Smooth muscle cell (in vitro differentiated cells): ENCODE measurements at regions not wholly inside any gene's neighbourhood (a gene's known extent, or its start where the extent isn't known, plus 50 kb on each side); places are given as distances from the start of the nearest gene placed in this dataset.

Source experiments
- DNase-seq: peaks from one replicate; lab custom pipeline; 2025; ENCODE audit not compliant: unreplicated experiment; lab: John Stamatoyannopoulos, UW
- H2AFZ ChIP-seq: fragments of 200-600 bp; sonication (generic); 2 replicates; pipeline ENCODE4 v1.6.0; 2016; ENCODE audit warnings: antibody characterized with exemption, low read depth, mild to moderate bottlenecking
- H3F3A ChIP-seq: fragments of 200-600 bp; sonication (generic); 2 replicates; pipeline ENCODE4 v1.6.0; 2017; ENCODE audit warnings: antibody characterized with exemption, low read depth
- H3K27ac ChIP-seq: fragments of 200-600 bp; sonication (generic); 2 replicates; pipeline ENCODE4 v1.5.1; 2016; ENCODE audit warnings: low read depth, mild to moderate bottlenecking
- H3K27me3 ChIP-seq: fragments of 200-600 bp; sonication (generic); 2 replicates; pipeline ENCODE4 v1.6.1; 2016; ENCODE audit warnings: low read depth, mild to moderate bottlenecking
- H3K36me3 ChIP-seq: fragments of 200-600 bp; sonication (generic); 2 replicates; pipeline ENCODE4 v1.5.1; 2016; ENCODE audit warnings: low read depth
- H3K4me1 ChIP-seq: fragments of 200-600 bp; sonication (generic); 2 replicates; pipeline ENCODE4 v1.5.1; 2016; ENCODE audit warnings: low read depth
- H3K4me2 ChIP-seq: fragments of 200-600 bp; sonication (generic); 2 replicates; pipeline ENCODE4 v1.6.0; 2016; ENCODE audit warnings: mild to moderate bottlenecking
- H3K4me3 ChIP-seq: fragments of 200-600 bp; sonication (generic); 2 replicates; pipeline ENCODE4 v1.5.1; 2016; ENCODE audit warnings: mild to moderate bottlenecking
- H3K79me2 ChIP-seq: fragments of 200-600 bp; sonication (generic); 2 replicates; pipeline ENCODE4 v1.6.0; 2016; ENCODE audit warnings: low read depth, mild to moderate bottlenecking
- H3K9ac ChIP-seq: fragments of 200-600 bp; sonication (generic); 2 replicates; pipeline ENCODE4 v1.6.0; 2016; ENCODE audit warnings: low read depth
- H3K9me3 ChIP-seq: fragments of 200-600 bp; sonication (generic); replicated peaks from 2 replicates; pipeline ENCODE4 v1.5.1; 2016; ENCODE audit warnings: low read depth
- H4K20me1 ChIP-seq: fragments of 200-600 bp; sonication (generic); 2 replicates; pipeline ENCODE4 v1.6.0; 2016; ENCODE audit warnings: low read depth
- CTCF ChIP-seq: fragments of 200-600 bp; sonication (generic); IDR thresholded peaks from 2 replicates; pipeline ENCODE4 v1.5.1; 2017; ENCODE audit warnings: borderline replicate concordance, mild to moderate bottlenecking, antibody characterized with exemption; ENCODE audit not compliant: insufficient read depth, poor library complexity, severe bottlenecking
- WGBS: methylation state at CpG from one replicate; pipeline ENCODE4 v1.1.7; 2016; ENCODE audit warnings: low lambda C conversion rate; 5-methylcytosine and 5-hydroxymethylcytosine counted together

- no peaks in the 10 kb centered on the region for H3K4me1 ChIP-seq
- H3K27me3 ChIP-seq = peaks cover 2% of the 10 kb centered on the region
- no peak overlapping the region for H3K4me3 ChIP-seq
- no peak overlapping the region for H3K9ac ChIP-seq
- H3K79me2 ChIP-seq = no peaks in the 10 kb centered on the region
- no peaks in the 10 kb centered on the region for H4K20me1 ChIP-seq
- no peak for TF ChIP-seq CTCF
- H3K9me3 ChIP-seq = no peaks in the 10 kb centered on the region
- 62% methylated on average over 22 of the region's 22 CpGs for WGBS
- no peak for DNase-seq
- H2AFZ ChIP-seq = no peak overlapping the region
- no peaks in the 10 kb centered on the region for H3K36me3 ChIP-seq
- no peaks in the 10 kb centered on the region for H3F3A ChIP-seq
- H3K4me2 ChIP-seq = no peak overlapping the region
- H3K27ac ChIP-seq = no peak overlapping the region
Measured at GRCh38 chr11:119481667-119482400, 58.9 kb upstream of the THY1 start.

- H3F3A ChIP-seq = no peaks in the 10 kb centered on the region
- H3K9me3 ChIP-seq = no peaks in the 10 kb centered on the region
- no peaks in the 10 kb centered on the region for H3K36me3 ChIP-seq
- H2AFZ ChIP-seq = no peak overlapping the region
- H3K79me2 ChIP-seq = no peaks in the 10 kb centered on the region
- peak overlapping the region; percentile 41 for H3K27ac ChIP-seq
- peak; percentile 84 for DNase-seq
- no peak overlapping the region for H3K4me3 ChIP-seq
- no peaks in the 10 kb centered on the region for H3K27me3 ChIP-seq
- H3K4me2 ChIP-seq = no peak overlapping the region
- 17% methylated on average over 31 of the region's 31 CpGs for WGBS
- H4K20me1 ChIP-seq = no peaks in the 10 kb centered on the region
- H3K4me1 ChIP-seq = no peaks in the 10 kb centered on the region
- H3K9ac ChIP-seq = no peak overlapping the region
- TF ChIP-seq CTCF = peak; percentile 100
Measured at GRCh38 chr11:119481021-119481666, 58.2 kb upstream of the THY1 start.

GRCh38 chr11:119480380-119481020, 57.5 kb upstream of the THY1 start:
- no peak for TF ChIP-seq CTCF
- Histone ChIP-seq H4K20me1 (no peaks in the 10 kb centered on the region), H3K4me1 (no peaks in the 10 kb centered on the region), H3K9me3 (no peaks in the 10 kb centered on the region), H3K9ac (no peak overlapping the region), H3K4me3 (no peak overlapping the region), H3K79me2 (no peaks in the 10 kb centered on the region), H2AFZ (no peak overlapping the region), H3K27ac (peak overlapping the region; percentile 41), H3K27me3 (no peaks in the 10 kb centered on the region), H3K4me2 (no peak overlapping the region), H3F3A (no peaks in the 10 kb centered on the region), H3K36me3 (no peaks in the 10 kb centered on the region)
- DNase-seq = no peak
- WGBS = 87% methylated on average over 11 of the region's 11 CpGs
